ENCODE measurements at regions not wholly inside any gene's neighbourhood (a gene's known extent, or its start where the extent isn't known, plus 50 kb on each side); places are given as distances from the start of the nearest gene placed in this dataset.
"Not testable (repeated sequence)": the region's sequence is repeated elsewhere in the genome, so short reads cannot be mapped to it uniquely, and the experiment has no call there.

DNA sequence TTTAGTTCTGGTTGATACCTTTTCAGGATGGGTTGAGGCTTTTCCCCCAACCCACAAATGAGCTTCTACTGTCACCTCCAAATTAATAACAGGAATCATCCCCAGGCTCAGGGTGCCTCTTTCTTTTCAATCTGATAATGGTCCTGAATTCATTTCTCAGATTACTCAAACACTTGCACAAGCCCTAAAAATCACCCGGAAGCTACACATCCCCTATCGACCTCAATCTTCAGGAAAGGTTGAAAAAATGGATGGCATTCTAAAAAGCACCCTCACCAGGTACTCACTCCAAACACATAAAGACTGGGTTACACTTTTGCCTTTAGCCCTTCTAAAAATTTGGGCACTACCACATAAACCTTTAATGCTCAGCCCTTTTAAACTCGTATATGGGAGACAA is 79.9 kb downstream of the COQ2 start:
- no peak overlapping the region for H3K4me3 ChIP-seq (ENCODE audit: control insufficient read depth, low read depth, low read length)
- DNase-seq (ENCODE audit: low read depth), result no peak
- TF ChIP-seq, protein P1, sequence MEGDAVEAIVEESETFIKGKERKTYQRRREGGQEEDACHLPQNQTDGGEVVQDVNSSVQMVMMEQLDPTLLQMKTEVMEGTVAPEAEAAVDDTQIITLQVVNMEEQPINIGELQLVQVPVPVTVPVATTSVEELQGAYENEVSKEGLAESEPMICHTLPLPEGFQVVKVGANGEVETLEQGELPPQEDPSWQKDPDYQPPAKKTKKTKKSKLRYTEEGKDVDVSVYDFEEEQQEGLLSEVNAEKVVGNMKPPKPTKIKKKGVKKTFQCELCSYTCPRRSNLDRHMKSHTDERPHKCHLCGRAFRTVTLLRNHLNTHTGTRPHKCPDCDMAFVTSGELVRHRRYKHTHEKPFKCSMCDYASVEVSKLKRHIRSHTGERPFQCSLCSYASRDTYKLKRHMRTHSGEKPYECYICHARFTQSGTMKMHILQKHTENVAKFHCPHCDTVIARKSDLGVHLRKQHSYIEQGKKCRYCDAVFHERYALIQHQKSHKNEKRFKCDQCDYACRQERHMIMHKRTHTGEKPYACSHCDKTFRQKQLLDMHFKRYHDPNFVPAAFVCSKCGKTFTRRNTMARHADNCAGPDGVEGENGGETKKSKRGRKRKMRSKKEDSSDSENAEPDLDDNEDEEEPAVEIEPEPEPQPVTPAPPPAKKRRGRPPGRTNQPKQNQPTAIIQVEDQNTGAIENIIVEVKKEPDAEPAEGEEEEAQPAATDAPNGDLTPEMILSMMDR (conservative IDR thresholded peaks at IDR 0.05; ENCODE audit: control insufficient read depth, insufficient read depth, low read depth, low read length), result no peak

DNA sequence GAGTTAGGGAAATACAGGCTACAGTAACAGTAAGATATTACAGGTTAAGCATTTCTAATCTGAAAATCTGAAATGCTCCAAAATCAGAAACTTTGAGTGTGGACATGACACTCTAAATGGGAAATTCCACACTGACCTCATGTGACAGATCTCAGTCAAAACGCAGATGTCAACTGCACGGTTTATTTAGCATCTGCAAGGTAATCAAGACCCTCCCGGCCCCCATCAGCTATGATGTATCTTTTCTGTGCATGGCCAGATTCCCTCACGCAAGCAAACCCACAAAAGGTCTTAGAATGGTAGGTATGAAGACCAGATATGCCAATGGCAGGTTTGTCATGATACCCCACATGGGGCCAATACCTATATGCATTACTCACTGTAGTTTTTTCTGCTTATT is 82.8 kb downstream of the COQ2 start:
- TF ChIP-seq, protein P1 (conservative IDR thresholded peaks at IDR 0.05; ENCODE audit: control insufficient read depth, insufficient read depth, low read depth, low read length), result no peak
- no peak for DNase-seq (ENCODE audit: low read depth)
- no peak overlapping the region for H3K4me3 ChIP-seq (ENCODE audit: control insufficient read depth, low read depth, low read length)

DNA sequence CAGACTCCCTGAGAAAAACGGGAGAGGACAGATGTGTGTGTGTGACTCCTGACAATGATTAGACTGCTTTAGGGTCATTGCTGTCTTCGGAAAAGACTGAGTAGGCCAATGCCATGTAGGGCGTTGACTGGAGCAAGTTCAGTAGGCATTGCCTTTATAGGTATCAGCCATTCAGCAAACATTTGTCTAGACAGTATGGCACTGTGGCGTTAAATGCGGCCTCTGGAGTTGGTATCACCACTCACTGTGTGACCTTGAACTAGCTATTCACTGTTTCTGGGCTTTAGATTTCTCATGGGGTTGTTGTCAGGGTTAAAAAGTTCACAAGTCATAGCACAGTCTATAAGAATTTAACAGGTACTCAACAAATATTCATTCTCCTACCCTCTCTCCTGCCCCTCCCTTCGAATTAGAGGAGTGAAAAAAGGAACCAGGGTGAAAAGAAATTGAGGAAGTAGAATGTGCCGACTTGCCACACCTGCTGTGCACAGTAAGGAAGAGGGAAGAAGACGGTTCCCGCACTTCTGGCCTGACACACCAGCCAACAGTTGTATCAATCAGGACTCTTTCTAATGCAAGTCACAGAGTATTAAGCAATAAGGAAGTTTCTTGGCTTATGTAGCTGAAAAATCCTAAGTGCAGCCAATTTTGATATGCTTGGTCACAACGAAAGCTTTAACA is 83.2 kb upstream of the PLAC8 start:
- TF ChIP-seq, protein P1 (conservative IDR thresholded peaks at IDR 0.05; ENCODE audit: control insufficient read depth, insufficient read depth, low read depth, low read length), result no peak
- no peak overlapping the region for H3K4me3 ChIP-seq (ENCODE audit: control insufficient read depth, low read depth, low read length)
- peak; percentile 9 for DNase-seq (ENCODE audit: low read depth)

DNA sequence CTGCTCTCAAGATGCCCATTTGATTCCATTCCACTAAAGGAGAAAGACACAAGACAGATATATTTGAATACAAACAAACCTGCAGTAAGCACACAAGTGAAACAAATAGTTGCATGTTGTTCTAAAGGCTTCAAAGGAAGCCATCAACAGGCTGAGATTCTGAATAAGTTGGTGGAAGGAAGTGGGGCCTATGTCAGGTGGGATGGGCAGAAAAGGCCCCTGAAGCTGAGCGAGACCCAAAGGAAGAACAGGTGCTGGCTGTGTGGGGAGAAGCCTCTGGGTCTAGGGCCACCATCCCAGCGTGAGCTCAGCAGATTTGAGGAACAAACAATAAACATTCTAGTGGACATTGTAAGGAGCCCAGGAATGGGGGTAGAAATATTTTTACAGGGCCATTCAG is 82.4 kb upstream of the PLAC8 start:
- TF ChIP-seq, protein P1 (conservative IDR thresholded peaks at IDR 0.05; ENCODE audit: control insufficient read depth, insufficient read depth, low read depth, low read length), result no peak
- H3K4me3 ChIP-seq (ENCODE audit: control insufficient read depth, low read depth, low read length), result no peak overlapping the region
- no peak for DNase-seq (ENCODE audit: low read depth)

DNA sequence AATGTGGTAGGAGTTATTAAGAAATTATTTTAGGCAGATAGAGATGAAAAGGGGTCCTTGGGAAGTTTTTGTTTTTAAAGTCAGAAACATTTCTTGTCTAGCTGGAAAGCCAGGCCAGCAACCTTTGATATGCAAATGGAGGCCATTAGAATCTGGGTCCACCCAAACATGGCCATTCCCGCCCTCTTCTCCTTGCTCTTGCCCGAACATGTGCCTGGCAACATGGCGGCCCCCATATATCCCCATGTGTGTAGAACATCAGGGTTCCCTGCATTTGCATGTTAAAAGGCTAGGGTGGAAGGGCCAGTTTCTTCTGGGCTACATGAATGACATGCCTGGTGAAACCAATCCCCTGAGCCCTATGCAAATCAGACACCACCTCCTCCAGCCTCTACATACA is 80.7 kb upstream of the PLAC8 start:
- TF ChIP-seq, protein P1 (conservative IDR thresholded peaks at IDR 0.05; ENCODE audit: control insufficient read depth, insufficient read depth, low read depth, low read length), result no peak
- H3K4me3 ChIP-seq (ENCODE audit: control insufficient read depth, low read depth, low read length), result no peak overlapping the region
- DNase-seq (ENCODE audit: low read depth), result no peak

DNA sequence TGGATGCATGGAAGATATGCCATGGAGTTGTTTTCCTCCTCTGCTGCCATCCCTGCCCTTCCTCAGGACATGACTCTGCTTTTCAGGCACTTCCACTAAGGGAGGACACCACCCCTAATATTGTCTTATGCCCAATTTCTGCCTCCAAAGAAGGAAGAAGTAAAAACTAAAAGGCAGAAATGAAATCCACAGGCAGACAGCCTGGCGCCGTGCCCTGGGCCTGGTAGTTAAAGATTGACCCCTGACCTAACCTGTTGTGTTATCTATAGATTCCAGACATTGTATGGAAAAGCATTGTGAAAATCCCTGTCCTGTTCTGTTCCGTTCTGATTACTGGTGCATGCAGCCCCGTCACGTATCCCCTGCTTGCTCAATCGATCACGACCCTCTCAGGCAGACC is 80.1 kb upstream of the PLAC8 start:
- H3K4me3 ChIP-seq (ENCODE audit: control insufficient read depth, low read depth, low read length); DNase-seq (ENCODE audit: low read depth): not testable (repeated sequence)

DNA sequence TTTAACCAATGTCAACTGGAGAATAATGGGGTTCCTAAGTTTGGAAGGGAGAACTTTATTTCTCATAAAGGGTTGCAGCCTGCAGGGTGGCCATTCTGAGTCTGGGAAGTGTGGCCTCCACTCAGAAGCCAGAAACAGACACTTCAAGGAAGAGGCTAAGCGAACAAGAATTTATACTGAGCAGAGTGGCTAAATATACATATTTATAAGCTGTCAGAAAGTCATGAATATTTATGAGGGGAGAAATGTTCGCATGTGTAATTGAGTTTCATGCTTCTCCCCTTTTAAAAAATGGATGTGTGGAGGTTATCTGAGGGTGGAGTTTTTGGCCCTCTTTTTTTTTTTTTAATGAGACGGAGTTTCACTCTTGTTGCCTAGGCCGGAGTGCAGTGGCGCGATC is 78.1 kb upstream of the PLAC8 start:
- TF ChIP-seq, protein P1 (conservative IDR thresholded peaks at IDR 0.05; ENCODE audit: control insufficient read depth, insufficient read depth, low read depth, low read length), result no peak

More for the DNA sequence above, 78.1 kb upstream of the PLAC8 start:
- no peak for DNase-seq (ENCODE audit: low read depth)
- H3K4me3 ChIP-seq (ENCODE audit: control insufficient read depth, low read depth, low read length), result no peak overlapping the region
